Motor neuron (in vitro differentiated cells): ENCODE measurements at regions not wholly inside any gene's neighbourhood (a gene's known extent, or its start where the extent isn't known, plus 50 kb on each side); places are given as distances from the start of the nearest gene placed in this dataset.
"Not testable (repeated sequence)": the region's sequence is repeated elsewhere in the genome, so short reads cannot be mapped to it uniquely, and the experiment has no call there.

Experiments
- ATAC-seq, 8 experiments: fragments of 200-7000 bp; cut with Tn5 transposase; replicated peaks in 6 of 8; 2 replicates each; pipeline ENCODE4 v1.8.0; 2021; ENCODE audit warnings: mild to moderate bottlenecking in 8 of 8, moderate library complexity in 8 of 8
- H3K27ac ChIP-seq, 2 donors: fragments of 250-450 bp; sonication (Bioruptor Pico); 2 replicates each; pipeline ENCODE4 v1.9.0; 2021; ENCODE audit warnings: antibody characterized with exemption in 2 of 2, mild to moderate bottlenecking in 2 of 2, moderate library complexity in 1 of 2
- H3K4me1 ChIP-seq, 2 donors: fragments of 250-450 bp; sonication (Bioruptor Pico); replicated peaks in 1 of 2; 2 replicates each; pipeline ENCODE4 v1.6.1; 2021; ENCODE audit warnings: antibody characterized with exemption in 2 of 2, mild to moderate bottlenecking in 2 of 2, moderate library complexity in 1 of 2
- H3K4me3 ChIP-seq, 5 donors: fragments of 250-450 bp; sonication (Bioruptor Pico); 2 replicates each; pipeline ENCODE4 v1.9.0; 2021; ENCODE audit warnings: antibody characterized with exemption in 5 of 5, mild to moderate bottlenecking in 5 of 5, moderate library complexity in 4 of 5
- WGBS, 10 experiments: fragments of 450-650 bp; shearing (Covaris generic); methylation state at CpG; one replicate each; pipeline ENCODE4 v1.0.0; 2022; 5-methylcytosine and 5-hydroxymethylcytosine counted together
- in situ Hi-C, 9 experiments: fragments of 400-800 bp; cut with MboI; loops; one replicate each; pipeline ENCODE4 v1.15.0; 2021; ENCODE audit warnings: low sequenced_read_pairs in 9 of 9, low pct_unique_long_range_greater_than_20kb in 2 of 9; ENCODE audit not compliant: unreplicated experiment in 9 of 9

DNA sequence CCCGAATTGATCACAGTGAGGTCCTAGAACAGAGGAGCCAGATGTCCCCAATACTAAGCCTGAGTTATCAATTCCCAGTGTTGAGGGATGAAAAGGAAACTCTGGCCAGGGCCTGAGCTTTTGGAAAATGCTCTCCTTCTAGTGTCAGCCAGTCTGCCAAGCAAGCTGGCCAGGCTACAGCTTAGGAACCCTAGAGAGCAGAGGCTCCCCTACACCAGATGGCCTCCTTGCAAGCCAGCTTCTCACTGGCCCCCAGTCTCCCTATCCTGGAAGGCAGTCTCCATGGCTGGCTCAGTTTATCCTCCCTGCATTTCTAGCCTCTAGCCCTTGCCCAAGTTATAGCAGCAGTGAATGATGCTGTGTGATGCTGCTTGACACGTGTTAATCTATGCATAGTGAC lies 204.7 kb upstream of the WWC1 start:
- WGBS, 10 experiments, result 0 to 100% (median 50%) methylated on average over 1 of the region's 2 CpGs; no CpG with 5 or more reads in 3 of the 10 experiments
- in situ Hi-C loops, result no loop called here
- H3K27ac ChIP-seq, result no peak overlapping the region
- H3K4me3 ChIP-seq, result no peak overlapping the region
- H3K4me1 ChIP-seq, result peaks cover 15 to 19% of the 10 kb centered on the region in 2 donors
- no peak for ATAC-seq

DNA sequence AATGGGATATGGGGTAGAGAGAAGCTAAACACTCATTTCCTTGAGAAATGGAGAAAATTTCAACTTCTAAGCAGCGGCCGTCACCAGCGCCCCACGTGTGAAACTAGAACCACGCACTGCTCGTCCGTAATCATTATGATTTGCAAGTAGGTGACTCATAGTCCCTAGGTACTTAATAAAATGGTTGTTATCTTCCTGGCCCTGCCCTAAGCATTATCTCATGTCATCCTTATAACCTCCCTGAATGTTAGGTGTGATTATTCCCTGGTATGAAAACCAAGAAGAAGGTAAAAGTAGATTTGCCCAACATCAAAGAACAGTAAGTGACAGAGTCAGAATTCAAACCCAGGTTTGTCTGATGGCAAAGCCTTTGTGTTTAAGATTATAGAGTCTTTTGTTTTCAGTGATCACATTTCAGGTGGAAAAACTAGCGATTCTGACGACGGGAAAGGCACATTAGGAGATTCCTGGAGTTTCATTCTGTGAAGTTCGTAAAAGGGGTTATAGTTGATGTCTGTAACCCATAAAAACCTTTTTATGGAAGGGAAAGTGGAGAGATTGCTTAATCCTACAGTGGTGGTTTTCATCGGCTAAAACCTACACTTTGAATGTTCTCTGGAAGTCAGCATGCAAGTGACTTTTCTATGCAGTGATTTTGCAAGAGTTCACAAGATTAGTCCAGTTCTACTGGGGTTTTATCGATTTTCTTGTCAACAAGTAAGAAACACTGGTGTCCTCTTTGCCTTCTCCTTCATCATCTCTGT lies 202.9 kb upstream of the WWC1 start:
- Histone ChIP-seq H3K27ac (no peak overlapping the region), H3K4me3 (no peak overlapping the region), H3K4me1 (peaks cover 15 to 19% of the 10 kb centered on the region in 2 donors)
- ATAC-seq, result peak in 5 of 8 experiments; percentile 30 to 80 (median 67)
- in situ Hi-C loops, result no loop called here
- WGBS, 10 experiments, result 66 to 93% (median 80%) methylated on average over 3 to 13 of the region's 13 CpGs

DNA sequence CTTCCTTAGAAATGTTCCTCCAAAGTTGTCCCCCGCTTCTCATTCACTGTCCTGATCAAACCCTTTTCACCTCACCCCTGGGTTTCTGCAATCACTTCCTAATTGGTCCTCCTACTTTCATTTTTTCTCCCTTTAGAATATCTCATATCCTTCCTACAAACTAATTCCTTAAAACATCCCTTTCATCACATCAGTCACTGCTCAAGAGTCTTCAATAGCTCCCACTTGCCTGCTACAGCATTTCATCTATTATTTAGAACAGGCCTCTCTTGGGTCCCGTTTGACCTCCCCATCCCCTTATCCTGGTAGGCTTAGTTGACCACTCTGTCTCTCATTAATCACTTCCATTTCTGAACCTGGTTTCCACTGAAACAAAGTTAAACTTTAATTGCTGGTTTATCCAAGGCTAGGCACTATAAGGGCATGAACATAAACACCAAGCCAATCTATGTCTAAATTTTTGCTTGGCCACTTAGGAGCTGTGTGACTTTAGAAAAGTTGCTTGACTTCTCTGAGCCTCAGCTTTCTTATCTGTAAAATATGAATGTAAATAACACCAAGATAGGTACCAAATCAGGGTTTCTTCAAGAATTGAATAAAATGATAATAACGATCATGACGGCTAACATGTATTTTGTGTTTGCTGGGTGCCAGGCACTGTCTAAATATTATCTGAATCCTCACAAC lies 202.1 kb upstream of the WWC1 start:
- WGBS, 10 experiments, result 67 to 94% (median 87%) methylated on average over 1 to 4 of the region's 4 CpGs
- no peak overlapping the region for H3K4me3 ChIP-seq
- no peak overlapping the region for H3K27ac ChIP-seq
- no peak for ATAC-seq
- peaks cover 15 to 19% of the 10 kb centered on the region in 2 donors for H3K4me1 ChIP-seq
- in situ Hi-C loops, result no loop called here

DNA sequence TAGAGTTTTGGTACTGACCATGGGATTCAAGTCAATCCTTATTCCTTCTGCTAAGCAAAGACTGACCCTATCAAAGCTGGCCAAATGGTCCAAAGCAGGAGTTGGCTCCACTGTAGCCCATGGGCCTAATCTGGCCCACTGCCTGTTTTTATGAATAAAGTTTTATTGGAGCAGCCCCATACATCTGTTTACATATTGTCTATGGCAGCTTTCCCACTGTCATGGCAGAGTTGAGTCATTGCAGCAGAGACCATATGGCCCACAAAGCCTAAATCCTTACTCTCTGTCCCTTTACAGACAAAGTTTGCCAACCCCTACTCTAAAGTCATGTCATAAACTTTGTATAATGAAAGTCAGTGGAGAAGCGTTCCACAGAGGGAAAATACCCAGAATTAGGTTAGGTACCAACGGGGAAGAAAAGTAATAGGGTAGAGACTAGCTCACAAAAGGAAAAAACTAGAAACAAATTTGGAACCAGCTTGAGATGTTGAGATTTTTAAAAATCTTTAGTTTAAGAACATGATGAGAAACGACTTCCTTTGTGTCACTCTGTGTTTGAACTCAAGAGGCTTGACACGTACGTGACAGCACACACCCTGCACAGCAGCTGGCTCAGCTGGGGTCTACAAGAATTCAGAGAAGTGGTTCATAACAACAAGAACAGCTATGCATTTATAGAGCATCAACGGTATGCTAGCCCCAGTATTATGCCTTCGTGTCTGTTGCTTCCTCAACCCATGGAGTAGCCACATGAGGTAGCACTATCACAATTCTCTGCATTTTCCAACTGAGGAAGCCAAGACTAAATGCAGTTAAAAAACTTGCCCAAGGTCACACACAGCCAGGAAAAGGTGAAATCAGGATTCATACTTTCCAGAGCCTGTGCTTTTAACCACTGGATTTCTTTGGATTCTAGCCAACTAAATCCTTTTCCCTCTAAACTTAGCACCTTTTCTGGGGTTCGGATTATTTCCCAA lies 198.9 kb upstream of the WWC1 start:
- WGBS, 10 experiments, result 34 to 90% (median 79%) methylated on average over 3 to 8 of the region's 8 CpGs
- no peak for ATAC-seq
- Histone ChIP-seq H3K4me1 (peaks cover 0 to 6% of the 10 kb centered on the region in 2 donors), H3K27ac (no peak overlapping the region), H3K4me3 (no peak overlapping the region)
- in situ Hi-C loops, result no loop called here

DNA sequence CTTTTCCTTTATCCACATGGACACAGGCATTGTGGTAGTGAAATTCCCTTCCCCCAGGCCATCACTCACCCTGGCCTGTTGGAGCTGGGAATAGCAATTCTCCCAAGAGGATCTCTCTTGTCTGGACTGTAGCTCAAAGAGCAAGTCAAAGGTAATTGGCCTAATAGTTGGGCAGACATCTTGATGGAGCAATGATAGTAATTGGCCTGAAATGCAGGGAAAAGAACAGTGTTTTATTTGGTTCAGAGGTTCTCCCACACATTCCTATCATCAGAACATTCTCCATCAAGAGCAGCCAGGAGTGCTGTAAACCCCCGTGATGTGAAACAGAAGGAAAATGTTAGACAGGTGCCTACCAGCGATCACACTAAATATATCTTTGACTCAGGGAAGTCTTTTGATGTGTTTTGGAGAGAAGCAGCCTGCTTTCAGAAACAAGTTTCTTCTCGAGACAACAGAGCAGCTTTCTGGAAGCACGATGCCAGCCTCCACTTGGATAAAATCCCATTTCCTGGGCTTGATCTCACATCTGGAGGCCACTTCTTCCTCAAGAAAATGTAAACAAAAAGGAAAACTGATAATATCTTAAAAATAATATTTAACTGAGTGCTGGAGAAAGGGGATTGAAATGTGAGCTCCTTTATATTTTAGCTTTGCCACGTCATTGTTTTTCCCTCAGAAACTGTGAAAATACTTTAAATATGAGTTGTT lies 198.1 kb upstream of the WWC1 start:
- ATAC-seq, result no peak
- Histone ChIP-seq H3K4me1 (peaks cover 0 to 2% of the 10 kb centered on the region in 2 donors), H3K4me3 (no peak overlapping the region), H3K27ac (no peak overlapping the region)
- WGBS, 10 experiments, result 4 to 100% (median 60%) methylated on average over 1 to 5 of the region's 5 CpGs; no CpG with 5 or more reads in 3 of the 10 experiments
- in situ Hi-C loops, result no loop called here

DNA sequence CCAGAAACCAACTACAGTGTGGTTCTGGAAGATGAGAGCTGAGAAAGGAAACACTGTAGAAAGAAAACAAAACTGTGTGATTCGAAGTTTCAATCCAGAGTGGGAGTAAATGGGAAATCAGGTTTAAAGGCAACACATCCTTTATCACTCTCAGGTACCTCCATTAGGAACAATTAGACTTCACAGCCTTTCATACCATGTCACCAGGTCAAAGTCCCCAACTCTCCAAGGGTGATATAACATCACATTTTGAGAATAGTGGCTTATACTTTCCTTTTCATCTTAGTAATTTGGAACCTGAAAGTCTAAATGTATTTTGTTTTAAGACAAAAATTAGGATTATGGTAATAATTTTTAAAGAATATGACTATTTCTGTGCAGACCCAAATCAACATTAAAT lies 194.9 kb upstream of the WWC1 start:
- in situ Hi-C loops, result no loop called here
- H3K4me3 ChIP-seq, result no peak overlapping the region
- 0 to 89% (median 41%) methylated on average over 1 of the region's 1 CpG; no CpG with 5 or more reads in 4 of the 10 experiments for WGBS, 10 experiments
- no peak for ATAC-seq
- no peaks in the 10 kb centered on the region for H3K4me1 ChIP-seq
- H3K27ac ChIP-seq, result no peak overlapping the region

DNA sequence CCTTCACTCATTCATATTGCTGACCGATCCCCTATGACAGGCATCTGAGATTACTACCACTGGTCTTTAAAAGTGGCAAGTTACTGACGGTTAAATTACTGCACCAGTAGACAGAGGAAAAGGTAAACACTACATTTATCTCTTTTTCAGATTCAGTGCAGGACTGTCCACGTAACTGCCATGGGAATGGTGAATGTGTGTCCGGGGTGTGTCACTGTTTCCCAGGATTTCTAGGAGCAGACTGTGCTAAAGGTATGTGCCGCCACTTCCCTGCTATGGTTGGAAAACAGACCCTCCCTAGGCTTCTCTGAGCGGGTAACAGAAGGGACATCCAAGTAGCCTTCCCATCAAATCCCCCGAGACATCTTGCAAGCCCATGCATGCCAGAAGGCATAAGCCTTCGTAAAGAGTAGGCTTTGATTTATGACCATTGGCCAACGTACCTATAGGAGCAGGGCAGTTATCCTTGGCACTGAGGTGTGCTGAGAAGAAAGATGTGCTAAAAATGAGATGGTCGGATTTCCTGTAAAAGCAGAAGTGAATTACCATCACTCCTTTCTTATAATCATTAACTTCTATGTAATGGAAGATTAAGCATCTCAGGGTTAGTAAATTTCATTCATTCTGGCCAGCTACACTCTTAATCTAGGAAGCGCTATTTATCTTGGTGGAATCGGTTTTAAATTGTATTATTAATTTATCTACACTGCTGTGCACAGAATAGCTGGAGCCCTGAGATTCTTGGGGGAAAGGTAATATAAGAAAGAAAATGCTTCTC lies 193.4 kb upstream of the WWC1 start:
- Histone ChIP-seq H3K4me1 (no peaks in the 10 kb centered on the region), H3K4me3 (no peak overlapping the region), H3K27ac (no peak overlapping the region)
- ATAC-seq, result peak in 4 of 8 experiments; percentile 28 to 64 (median 46)
- WGBS, 10 experiments, result 43 to 100% (median 76%) methylated on average over 1 to 11 of the region's 12 CpGs
- in situ Hi-C loops, result no loop called here

DNA sequence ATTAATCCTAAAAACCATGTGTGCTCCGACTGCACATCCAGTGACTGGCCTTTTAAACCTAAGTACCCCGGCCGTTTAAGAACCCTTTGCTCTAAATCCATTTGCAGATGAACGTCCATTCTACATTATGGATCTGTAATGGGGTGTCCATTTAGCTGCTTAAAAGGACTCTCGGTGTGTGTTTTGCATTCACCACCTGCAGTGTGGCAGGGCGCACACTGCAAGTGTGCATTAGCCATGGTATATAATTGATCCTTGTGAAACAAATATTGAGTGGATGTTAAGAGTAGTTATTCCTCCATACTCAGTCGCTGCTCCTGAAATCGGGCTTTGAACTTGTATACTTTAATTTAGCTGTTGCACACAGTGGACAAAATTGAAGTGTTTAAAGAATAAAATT lies 190.1 kb upstream of the WWC1 start:
- ATAC-seq, result no peak
- H3K27ac ChIP-seq, result no peak overlapping the region
- H3K4me1 ChIP-seq, result peaks cover 0 to 10% of the 10 kb centered on the region in 2 donors
- H3K4me3 ChIP-seq, result no peak overlapping the region
- WGBS, 10 experiments, result 58 to 97% (median 81%) methylated on average over 3 to 8 of the region's 8 CpGs; no CpG with 5 or more reads in 3 of the 10 experiments
- in situ Hi-C loops, result loop anchor here in 1 of 9 experiments (25.0 kb wide), 1 partner anchor 111 kb away; no protein-coding TSS in a partner anchor

DNA sequence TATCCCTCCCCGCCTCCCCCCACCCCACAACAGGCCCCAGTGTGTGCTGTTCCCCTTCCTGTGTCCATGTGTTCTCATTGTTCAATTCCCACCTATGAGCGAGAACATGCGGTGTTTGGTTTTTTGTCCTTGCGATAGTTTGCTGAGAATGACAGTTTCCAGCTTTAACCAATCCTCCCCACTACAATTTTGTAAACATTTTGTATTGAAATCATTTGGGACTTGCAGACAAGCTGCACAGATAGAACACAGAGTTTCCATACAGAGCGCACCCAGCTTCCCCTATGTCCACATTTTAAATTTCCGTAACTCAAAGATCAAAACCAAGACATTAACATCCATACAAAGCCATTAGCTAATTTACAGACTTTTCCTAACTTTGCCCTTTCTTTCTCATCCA lies 188.4 kb upstream of the WWC1 start:
- not testable (repeated sequence) for H3K4me3 ChIP-seq, ATAC-seq, H3K27ac ChIP-seq, H3K4me1 ChIP-seq
- in situ Hi-C loops, result loop anchor here in 1 of 9 experiments (25.0 kb wide), 1 partner anchor 109 kb away; no protein-coding TSS in a partner anchor
- 80 to 100% (median 95%) methylated on average over 1 to 5 of the region's 6 CpGs; no CpG with 5 or more reads in 3 of the 10 experiments for WGBS, 10 experiments

DNA sequence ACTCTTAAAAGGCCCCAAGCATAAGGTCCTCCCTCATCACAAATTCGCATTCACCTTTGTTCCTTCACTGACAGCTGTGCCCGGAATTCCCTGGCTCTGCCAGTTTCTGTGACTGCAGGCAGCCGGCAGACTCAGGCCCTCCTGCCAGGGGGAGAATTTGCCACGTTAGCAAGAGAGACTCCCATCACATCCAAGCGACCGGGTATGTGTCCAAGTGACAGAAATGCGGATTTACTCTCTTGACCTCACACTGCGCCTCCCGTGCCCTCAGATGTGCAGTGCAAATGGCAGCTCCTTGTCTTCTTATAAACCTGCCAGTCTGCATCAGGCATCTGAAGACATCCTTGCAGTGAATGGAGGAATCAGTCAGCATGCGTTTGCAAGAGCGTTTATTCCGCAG lies 187.1 kb upstream of the WWC1 start:
- peak in 2 of 8 experiments; percentile 11 to 37 for ATAC-seq
- WGBS, 10 experiments, result 68 to 100% (median 85%) methylated on average over 1 to 7 of the region's 12 CpGs; no CpG with 5 or more reads in 5 of the 10 experiments
- in situ Hi-C loops, result loop anchor here in 1 of 9 experiments (25.0 kb wide), 1 partner anchor 108 kb away; no protein-coding TSS in a partner anchor
- no peak overlapping the region for H3K4me3 ChIP-seq
- no peak overlapping the region for H3K27ac ChIP-seq
- peaks cover 4 to 10% of the 10 kb centered on the region in 2 donors for H3K4me1 ChIP-seq

DNA sequence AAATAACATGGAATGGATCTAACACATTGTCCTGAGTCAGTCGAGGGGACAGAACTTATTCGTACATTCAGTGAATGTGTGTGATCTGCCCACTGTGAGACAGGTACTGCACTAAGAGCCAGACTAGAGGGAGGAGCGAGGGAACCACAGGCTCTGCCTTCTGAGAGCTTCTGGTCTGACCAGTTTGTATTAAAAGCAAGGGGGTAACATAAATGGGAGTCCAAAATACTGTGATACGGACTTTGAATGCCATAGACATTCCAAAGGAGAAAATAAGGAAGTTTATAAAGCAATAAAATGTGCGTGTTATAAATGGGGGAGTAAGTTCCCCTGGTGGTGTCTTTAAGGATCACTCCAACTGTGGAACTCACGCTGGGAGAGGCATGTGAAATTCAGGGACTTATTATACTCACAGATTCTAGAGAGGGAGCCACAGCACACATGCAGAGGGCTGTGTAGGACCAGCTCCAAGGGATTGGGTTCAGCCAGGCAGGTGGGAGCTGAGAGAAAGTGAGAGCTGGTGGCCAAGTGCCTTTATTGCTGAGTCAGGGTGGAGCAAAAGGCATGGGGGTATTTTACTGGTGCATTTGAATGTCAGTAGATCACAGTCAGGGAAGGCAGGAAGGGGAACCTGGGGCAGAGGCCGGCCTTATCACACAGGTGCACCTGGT lies 186.5 kb upstream of the WWC1 start:
- Histone ChIP-seq H3K4me3 (no peak overlapping the region), H3K27ac (no peak overlapping the region), H3K4me1 (peaks cover 4 to 10% of the 10 kb centered on the region in 2 donors)
- ATAC-seq, result peak in 5 of 8 experiments; percentile 33 to 61 (median 58)
- 40 to 100% (median 76%) methylated on average over 1 to 6 of the region's 7 CpGs; no CpG with 5 or more reads in 1 of the 10 experiments for WGBS, 10 experiments
- in situ Hi-C loops, result loop anchor here in 1 of 9 experiments (25.0 kb wide), 1 partner anchor 107 kb away; no protein-coding TSS in a partner anchor
